Tibial nerve (tissue), 4 donors: ENCODE measurements at regions not wholly inside any gene's neighbourhood (a gene's known extent, or its start where the extent isn't known, plus 50 kb on each side); places are given as distances from the start of the nearest gene placed in this dataset.

Source experiments
- DNase-seq, 2 donors: peaks; one replicate each; pipeline ENCODE4 v3.0.0-alpha.2; 2019; ENCODE audit warnings: low spot score in 2 of 2
- H3K27ac ChIP-seq, 4 donors: fragments of 200-600 bp; sonication (generic) in 3 of 4; one replicate each; pipeline ENCODE4 v1.5.1; 2017 to 2019; ENCODE audit warnings: mild to moderate bottlenecking in 1 of 4
- H3K27me3 ChIP-seq, 2 donors: fragments of 200-600 bp; sonication (generic) in 1 of 2; one replicate each; pipeline versions ENCODE4 v1.5.1 to v1.6.0; 2017 to 2019
- H3K36me3 ChIP-seq, 3 donors: fragments of 200-600 bp; sonication (generic); one replicate each; pipeline ENCODE4 v1.5.1; 2018 to 2019
- H3K4me1 ChIP-seq, 4 donors: fragments of 200-600 bp; sonication (generic) in 3 of 4; one replicate each; pipeline ENCODE4 v1.5.1; 2017 to 2019
- H3K4me3 ChIP-seq, 4 donors: fragments of 200-600 bp; sonication (generic) in 3 of 4; one replicate each; pipeline ENCODE4 v1.5.1; 2017 to 2019; ENCODE audit warnings: mild to moderate bottlenecking in 1 of 4, moderate library complexity in 1 of 4
- H3K9me3 ChIP-seq, 4 donors: fragments of 200-600 bp; sonication (generic) in 3 of 4; one replicate each; pipeline ENCODE4 v1.5.1; 2017 to 2019
- EP300 ChIP-seq, 2 donors: sonication (generic); formaldehyde crosslinking; IDR thresholded peaks; one replicate each; pipeline ENCODE4 v1.6.1; 2017; ENCODE audit warnings: antibody characterized with exemption in 2 of 2, mild to moderate bottlenecking in 1 of 2
- POLR2A ChIP-seq, 2 donors: fragments of 450-650 bp; IDR thresholded peaks; one replicate each; pipeline ENCODE4 v1.6.1; 2017; ENCODE audit warnings: antibody characterized with exemption in 2 of 2, mild to moderate bottlenecking in 2 of 2, moderate library complexity in 2 of 2
- WGBS, 2 donors: methylation state at CpG; one replicate each; pipeline ENCODE4 v1.1.5; 2018; 5-methylcytosine and 5-hydroxymethylcytosine counted together
- TF ChIP-seq, protein P1 (sequence below), 5 experiments: fragments of 200-600 bp in 3 of 5; fragments of 450-650 bp in 2 of 5; sonication (generic) in 3 of 5; IDR thresholded peaks; one replicate each; pipeline ENCODE4 v1.5.1; 2016 to 2019; ENCODE audit warnings: antibody characterized with exemption in 5 of 5, mild to moderate bottlenecking in 3 of 5, moderate library complexity in 2 of 5

DNA sequence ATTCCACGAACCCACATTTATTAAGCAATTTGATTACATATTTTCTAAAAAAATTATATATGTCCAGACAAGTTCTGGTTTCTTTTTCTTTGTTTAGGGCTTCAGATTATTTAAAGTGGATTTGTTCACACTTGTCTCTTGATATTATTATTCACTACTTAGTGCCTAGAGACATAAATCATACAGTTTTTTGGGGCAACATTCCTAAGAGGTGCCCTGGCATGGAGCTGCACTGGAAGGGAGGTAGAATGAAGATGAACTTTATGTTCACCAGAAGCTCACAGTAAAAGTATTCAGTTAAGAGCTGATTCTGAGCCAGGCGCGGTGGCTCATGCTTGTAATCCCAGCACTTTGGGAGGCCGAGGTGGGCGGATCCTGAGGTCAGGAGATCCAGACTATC is 762.7 kb upstream of the TMEFF2 start:
- Histone ChIP-seq H3K36me3 (no peaks in the 10 kb centered on the region), H3K27me3 (no peaks in the 10 kb centered on the region), H3K4me1 (no peaks in the 10 kb centered on the region), H3K4me3 (no peak overlapping the region), H3K9me3 (no peaks in the 10 kb centered on the region), H3K27ac (no peak overlapping the region)
- TF ChIP-seq POLR2A (IDR thresholded peaks at IDR 0.05) (no peak), EP300 (IDR thresholded peaks at IDR 0.05) (no peak)
- TF ChIP-seq, protein P1, sequence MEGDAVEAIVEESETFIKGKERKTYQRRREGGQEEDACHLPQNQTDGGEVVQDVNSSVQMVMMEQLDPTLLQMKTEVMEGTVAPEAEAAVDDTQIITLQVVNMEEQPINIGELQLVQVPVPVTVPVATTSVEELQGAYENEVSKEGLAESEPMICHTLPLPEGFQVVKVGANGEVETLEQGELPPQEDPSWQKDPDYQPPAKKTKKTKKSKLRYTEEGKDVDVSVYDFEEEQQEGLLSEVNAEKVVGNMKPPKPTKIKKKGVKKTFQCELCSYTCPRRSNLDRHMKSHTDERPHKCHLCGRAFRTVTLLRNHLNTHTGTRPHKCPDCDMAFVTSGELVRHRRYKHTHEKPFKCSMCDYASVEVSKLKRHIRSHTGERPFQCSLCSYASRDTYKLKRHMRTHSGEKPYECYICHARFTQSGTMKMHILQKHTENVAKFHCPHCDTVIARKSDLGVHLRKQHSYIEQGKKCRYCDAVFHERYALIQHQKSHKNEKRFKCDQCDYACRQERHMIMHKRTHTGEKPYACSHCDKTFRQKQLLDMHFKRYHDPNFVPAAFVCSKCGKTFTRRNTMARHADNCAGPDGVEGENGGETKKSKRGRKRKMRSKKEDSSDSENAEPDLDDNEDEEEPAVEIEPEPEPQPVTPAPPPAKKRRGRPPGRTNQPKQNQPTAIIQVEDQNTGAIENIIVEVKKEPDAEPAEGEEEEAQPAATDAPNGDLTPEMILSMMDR (IDR thresholded peaks at IDR 0.05), result no peak
- no peak for DNase-seq
- 90 to 95% methylated on average over 5 of the region's 5 CpGs for WGBS, 2 donors

DNA sequence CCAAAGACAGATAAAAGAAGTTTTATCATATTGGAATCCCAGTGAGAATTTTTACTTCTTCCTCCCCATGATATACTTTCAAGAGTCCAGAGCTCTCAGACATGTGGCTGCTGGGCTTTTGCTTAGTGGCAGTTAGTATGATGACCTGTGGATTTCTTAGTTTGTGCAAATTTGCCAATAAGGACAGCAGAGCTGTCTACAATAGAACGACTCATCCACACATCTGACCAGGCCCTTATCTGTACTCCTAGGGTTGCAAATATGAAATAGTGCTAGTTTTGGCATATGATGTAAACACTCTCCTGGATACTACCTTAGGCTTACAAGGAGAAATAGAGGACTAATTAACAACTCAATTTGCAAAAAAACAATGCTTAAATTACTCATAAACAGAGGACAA is 758.4 kb upstream of the TMEFF2 start:
- Histone ChIP-seq H3K27me3 (no peaks in the 10 kb centered on the region), H3K36me3 (no peaks in the 10 kb centered on the region), H3K4me1 (no peaks in the 10 kb centered on the region), H3K27ac (no peak overlapping the region), H3K4me3 (no peak overlapping the region), H3K9me3 (no peaks in the 10 kb centered on the region)
- WGBS, 2 donors, result 81 to 85% methylated on average over 1 of the region's 1 CpG
- DNase-seq, result no peak
- TF ChIP-seq, protein P1 (IDR thresholded peaks at IDR 0.05), result no peak
- TF ChIP-seq EP300 (IDR thresholded peaks at IDR 0.05) (no peak), POLR2A (IDR thresholded peaks at IDR 0.05) (no peak)

DNA sequence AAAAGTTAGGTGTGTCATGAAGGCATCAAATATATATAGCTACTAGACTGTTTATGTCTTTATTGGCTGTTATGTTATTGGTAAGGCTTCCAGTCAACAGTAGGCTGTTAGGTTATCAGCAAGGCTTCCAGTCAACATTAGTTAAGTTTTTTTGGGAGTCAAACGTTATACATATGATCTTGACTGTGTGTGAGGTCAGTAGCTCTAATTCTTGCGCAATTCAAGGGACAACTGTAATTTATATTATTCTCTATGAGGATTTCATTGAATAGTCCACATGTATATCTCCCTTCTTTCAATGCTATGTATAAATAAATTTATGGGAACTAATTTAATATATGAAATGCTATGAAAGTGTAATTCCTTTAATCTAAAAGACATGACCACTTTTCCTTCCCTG is 757.5 kb upstream of the TMEFF2 start:
- Histone ChIP-seq H3K4me3 (no peak overlapping the region), H3K27me3 (no peaks in the 10 kb centered on the region), H3K27ac (no peak overlapping the region), H3K9me3 (no peaks in the 10 kb centered on the region), H3K4me1 (no peaks in the 10 kb centered on the region), H3K36me3 (no peaks in the 10 kb centered on the region)
- TF ChIP-seq, protein P1 (IDR thresholded peaks at IDR 0.05), result no peak
- TF ChIP-seq POLR2A (IDR thresholded peaks at IDR 0.05) (no peak), EP300 (IDR thresholded peaks at IDR 0.05) (no peak)
- DNase-seq, result no peak
- 70 to 76% methylated on average over 2 of the region's 2 CpGs for WGBS, 2 donors

DNA sequence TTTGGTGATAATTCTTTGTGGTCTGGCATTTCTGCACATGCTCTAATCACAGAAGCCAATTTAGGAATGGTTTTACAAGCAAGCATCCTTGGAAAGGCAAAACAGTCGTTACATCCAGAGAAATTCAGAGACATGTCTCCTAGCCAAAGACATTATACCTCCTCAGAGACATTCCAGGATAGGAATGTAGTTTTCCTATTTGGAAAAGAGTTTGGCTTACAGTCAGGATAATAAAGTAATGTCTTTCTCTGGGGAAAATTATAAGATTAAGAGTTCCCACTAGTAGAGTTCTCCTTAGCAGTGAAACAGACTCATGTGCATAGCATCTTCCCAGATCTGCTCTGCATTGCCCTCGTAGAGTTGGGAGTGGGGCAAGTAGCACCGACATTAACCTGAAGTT is 753.6 kb upstream of the TMEFF2 start:
- Histone ChIP-seq H3K27me3 (no peaks in the 10 kb centered on the region), H3K27ac (no peak overlapping the region), H3K4me3 (no peak overlapping the region), H3K4me1 (no peaks in the 10 kb centered on the region), H3K36me3 (no peaks in the 10 kb centered on the region), H3K9me3 (no peaks in the 10 kb centered on the region)
- TF ChIP-seq POLR2A (IDR thresholded peaks at IDR 0.05) (no peak), EP300 (IDR thresholded peaks at IDR 0.05) (no peak)
- TF ChIP-seq, protein P1 (IDR thresholded peaks at IDR 0.05), result no peak
- no peak for DNase-seq
- WGBS, 2 donors, result 49 to 54% methylated on average over 3 of the region's 3 CpGs

DNA sequence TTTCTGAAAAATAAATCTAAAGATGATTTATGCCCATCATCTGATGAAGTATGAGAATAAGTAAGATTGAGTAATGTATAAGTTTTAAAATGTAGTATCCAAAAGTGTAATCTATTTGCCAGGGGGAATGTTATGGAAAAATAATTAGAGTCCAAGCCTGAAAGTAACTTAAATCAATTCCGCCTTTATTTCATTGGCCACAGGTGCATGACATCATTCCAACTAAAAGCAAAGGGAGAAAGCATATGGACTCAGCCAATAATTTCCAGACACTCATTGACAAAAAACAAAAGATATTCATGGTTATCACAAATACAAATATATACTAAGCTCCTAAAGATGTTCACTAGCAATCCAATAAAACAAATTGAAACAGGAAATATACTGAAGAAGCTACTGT is 752.6 kb upstream of the TMEFF2 start:
- Histone ChIP-seq H3K36me3 (no peaks in the 10 kb centered on the region), H3K9me3 (no peaks in the 10 kb centered on the region), H3K27ac (no peak overlapping the region), H3K4me3 (no peak overlapping the region), H3K4me1 (no peaks in the 10 kb centered on the region), H3K27me3 (no peaks in the 10 kb centered on the region)
- TF ChIP-seq, protein P1 (IDR thresholded peaks at IDR 0.05), result no peak
- TF ChIP-seq POLR2A (IDR thresholded peaks at IDR 0.05) (no peak), EP300 (IDR thresholded peaks at IDR 0.05) (no peak)
- 98% methylated on average over 1 of the region's 1 CpG for WGBS, 2 donors
- DNase-seq, result no peak
